IMR-90 (cell line): ENCODE measurements at regions not wholly inside any gene's neighbourhood (a gene's known extent, or its start where the extent isn't known, plus 50 kb on each side); places are given as distances from the start of the nearest gene placed in this dataset.

Source experiments
- ATAC-seq: fragments of 200-7000 bp; cut with Tn5 transposase; 2 replicates; pipeline ENCODE4 v1.9.1; 2020; ENCODE audit warnings: low read depth, mild to moderate bottlenecking, moderate library complexity
- BruUV-seq: library from RNA; stranded (reverse); fragments of 400-500 nt; replicated peaks from 2 replicates; lab custom pipeline; 2021; lab: Mats Ljungman, UMichigan
- CTCF ChIA-PET: fragments of 300-600 bp; formaldehyde crosslinking; extraction: SDS; loops from one replicate; lab custom pipeline; 2021; ENCODE audit warnings: antibody characterized with exemption; lab: Yijun Ruan, JAX
- POLR2A ChIA-PET: fragments of 300-600 bp; sonication (Branson Sonifier 250); formaldehyde crosslinking; loops from one replicate; lab custom pipeline; 2022; ENCODE audit warnings: antibody characterized with exemption; ENCODE audit not compliant: unreplicated experiment; lab: Charles Lee
- DNase-seq: peaks from one replicate; pipeline ENCODE4 v3.0.0; 2013
- H2AFZ ChIP-seq: replicated peaks from 2 replicates; pipeline ENCODE3; 2013; ENCODE audit warnings: low read length, mild to moderate bottlenecking; ENCODE audit not compliant: poor library complexity
- H2AK5ac ChIP-seq: 2 replicates; pipeline ENCODE4 v1.6.1; 2013; ENCODE audit warnings: low read depth, low read length, inconsistent platforms
- H2AK9ac ChIP-seq: replicated peaks from 2 replicates; pipeline ENCODE3; 2013; ENCODE audit warnings: mild to moderate bottlenecking, low read depth, low read length, moderate library complexity; ENCODE audit not compliant: poor library complexity
- H2BK120ac ChIP-seq: 2 replicates; pipeline ENCODE4 v1.6.1; 2013; ENCODE audit warnings: low read depth, low read length, inconsistent platforms
- H2BK15ac ChIP-seq: 3 replicates; pipeline ENCODE4 v1.6.1; 2013; ENCODE audit warnings: low read depth, low read length, inconsistent platforms
- H2BK20ac ChIP-seq: 2 replicates; pipeline ENCODE4 v1.6.1; 2013; ENCODE audit warnings: low read depth, mild to moderate bottlenecking, inconsistent platforms, low read length, moderate library complexity
- H2BK5ac ChIP-seq: 2 replicates; pipeline ENCODE4 v1.6.1; 2013; ENCODE audit warnings: mild to moderate bottlenecking, low read depth, low read length, inconsistent platforms; ENCODE audit not compliant: poor library complexity, severe bottlenecking
- H3K14ac ChIP-seq: replicated peaks from 2 replicates; pipeline ENCODE4 v1.6.1; 2013; ENCODE audit warnings: low read depth, low read length, inconsistent platforms
- H3K18ac ChIP-seq: 2 replicates; pipeline ENCODE4 v1.6.1; 2013; ENCODE audit warnings: low read depth, low read length, control low read depth
- H3K23ac ChIP-seq: 2 replicates; pipeline ENCODE4 v1.6.1; 2013; ENCODE audit warnings: low read depth, low read length, inconsistent platforms
- H3K27ac ChIP-seq: 2 replicates; pipeline ENCODE4 v1.5.1; 2013; ENCODE audit warnings: mild to moderate bottlenecking, control low read depth, low read length; ENCODE audit not compliant: insufficient read depth
- H3K27me3 ChIP-seq: 2 replicates; pipeline ENCODE4 v1.6.1; 2013; ENCODE audit warnings: low read length; ENCODE audit not compliant: control insufficient read depth, insufficient read depth
- H3K36me3 ChIP-seq: 2 replicates; pipeline ENCODE4 v1.6.1; 2013; ENCODE audit warnings: low read length, mixed read lengths; ENCODE audit not compliant: control insufficient read depth, insufficient read depth
- H3K4ac ChIP-seq: 2 replicates; pipeline ENCODE4 v1.6.1; 2013; ENCODE audit warnings: low read depth, low read length, inconsistent platforms
- H3K4me1 ChIP-seq: 2 replicates; pipeline ENCODE4 v1.6.1; 2013; ENCODE audit warnings: low read length, mixed read lengths; ENCODE audit not compliant: control insufficient read depth, insufficient read depth
- H3K4me2 ChIP-seq: 2 replicates; pipeline ENCODE4 v1.6.1; 2013; ENCODE audit warnings: low read depth, mild to moderate bottlenecking, control low read depth, low read length, moderate library complexity
- H3K4me3 ChIP-seq: 2 replicates; pipeline ENCODE4 v1.5.1; 2013; ENCODE audit warnings: low read depth, mild to moderate bottlenecking, control low read depth, low read length, moderate library complexity; ENCODE audit not compliant: insufficient read depth
- H3K56ac ChIP-seq: 2 replicates; pipeline ENCODE4 v1.6.1; 2013; ENCODE audit warnings: low read length, inconsistent platforms; ENCODE audit not compliant: insufficient read depth; ENCODE audit errors: extremely low read depth
- H3K79me1 ChIP-seq, 2 experiments: 2 replicates each; pipeline ENCODE4 v1.6.1; 2013; ENCODE audit warnings: low read length in 2 of 2, inconsistent platforms in 1 of 2, low read depth in 1 of 2
- H3K9ac ChIP-seq: 2 replicates; pipeline ENCODE4 v1.6.1; 2013; ENCODE audit warnings: low read depth, low read length, control low read depth
- H3K9me1 ChIP-seq: 2 replicates; pipeline ENCODE4 v1.6.1; 2013; ENCODE audit warnings: low read length, inconsistent platforms; ENCODE audit not compliant: insufficient read depth
- H3K9me3 ChIP-seq: 2 replicates; pipeline ENCODE4 v1.6.1; 2013; ENCODE audit warnings: low read length; ENCODE audit not compliant: control insufficient read depth, insufficient read depth
- H4K20me1 ChIP-seq: 2 replicates; pipeline ENCODE4 v1.6.1; 2013; ENCODE audit warnings: low read length, inconsistent platforms; ENCODE audit not compliant: insufficient read depth
- H4K5ac ChIP-seq: 2 replicates; pipeline ENCODE4 v1.6.1; 2013; ENCODE audit warnings: mild to moderate bottlenecking, low read depth, low read length, control low read depth
- H4K8ac ChIP-seq, 2 experiments: 2 replicates each; pipeline ENCODE4 v1.6.1; 2013; ENCODE audit warnings: low read depth in 2 of 2, low read length in 2 of 2, control low read depth in 1 of 2, inconsistent platforms in 1 of 2
- H4K91ac ChIP-seq: 2 replicates; pipeline ENCODE4 v1.6.1; 2013; ENCODE audit warnings: low read depth, low read length, inconsistent platforms; ENCODE audit not compliant: insufficient read depth
- BHLHE40 ChIP-seq: fragments of 150-350 bp; IDR thresholded peaks from 2 replicates; pipeline ENCODE4 v1.6.1; 2016; ENCODE audit warnings: mild to moderate bottlenecking, low read depth, low read length
- CEBPB ChIP-seq: IDR thresholded peaks from 2 replicates; pipeline ENCODE4 v1.6.1; 2012; ENCODE audit warnings: low read depth, low read length, improper control_type of control experiment
- CHD1 ChIP-seq: IDR thresholded peaks from 2 replicates; pipeline ENCODE4 v1.6.1; 2012; ENCODE audit warnings: low read depth, low read length, improper control_type of control experiment
- FOS ChIP-seq: fragments of 150-350 bp; IDR thresholded peaks from 2 replicates; pipeline ENCODE4 v1.6.1; 2016; ENCODE audit warnings: low read depth, low read length
- MAFK ChIP-seq: IDR thresholded peaks from 2 replicates; pipeline ENCODE4 v1.6.1; 2012; ENCODE audit warnings: low read depth, low read length, improper control_type of control experiment
- MAZ ChIP-seq: IDR thresholded peaks from 2 replicates; pipeline ENCODE4 v1.6.1; 2012; ENCODE audit warnings: low read depth, mild to moderate bottlenecking, low read length, improper control_type of control experiment, moderate library complexity, borderline replicate concordance
- MXI1 ChIP-seq: IDR thresholded peaks from 2 replicates; pipeline ENCODE4 v1.6.1; 2012; ENCODE audit warnings: low read depth, mild to moderate bottlenecking, low read length, moderate library complexity, borderline replicate concordance
- NFE2L2 ChIP-seq: fragments of 150-350 bp; IDR thresholded peaks from 2 replicates; pipeline ENCODE4 v1.6.1; 2016; ENCODE audit warnings: low read depth, mild to moderate bottlenecking, low read length
- POLR2A ChIP-seq: IDR thresholded peaks from 2 replicates; pipeline ENCODE4 v1.6.1; 2012; ENCODE audit warnings: mild to moderate bottlenecking, low read depth, low read length
- RAD21 ChIP-seq: IDR thresholded peaks from 2 replicates; pipeline ENCODE4 v1.6.1; 2012; ENCODE audit warnings: low read length, improper control_type of control experiment
- RCOR1 ChIP-seq: IDR thresholded peaks from 2 replicates; pipeline ENCODE4 v1.6.1; 2012; ENCODE audit warnings: mild to moderate bottlenecking, low read length, improper control_type of control experiment; ENCODE audit not compliant: insufficient replicate concordance
- RFX5 ChIP-seq: IDR thresholded peaks from 2 replicates; pipeline ENCODE4 v1.8.0; 2012; ENCODE audit warnings: low read depth, mild to moderate bottlenecking, low read length, moderate library complexity
- SMC3 ChIP-seq: fragments of 150-350 bp; IDR thresholded peaks from 2 replicates; pipeline ENCODE4 v1.6.1; 2016; ENCODE audit warnings: low read depth, mild to moderate bottlenecking, antibody characterized with exemption, low read length, moderate library complexity
- WGBS, 2 experiments: methylation state at CpG; one replicate each; pipeline versions ENCODE4 v1.1.5 to v1.1.7; 2013; ENCODE audit warnings: missing lambda C conversion rate in 2 of 2; ENCODE audit not compliant: insufficient read length in 1 of 2; ENCODE audit errors: extremely low coverage in 2 of 2; 5-methylcytosine and 5-hydroxymethylcytosine counted together
- dilution Hi-C: fragments of 300-500 bp; cut with HindIII; formaldehyde crosslinking; loops from one replicate; pipeline ENCODE4 v1.14.3; 2018; ENCODE audit warnings: low sequenced_read_pairs; ENCODE audit not compliant: unreplicated experiment
- in situ Hi-C: fragments of 300-500 bp; cut with MboI; formaldehyde crosslinking; loops from 3 replicates; pipeline ENCODE4 v1.14.3; 2019; ENCODE audit warnings: low sequenced_read_pairs, inconsistent platforms, mixed read lengths
- intact Hi-C: fragments of 100-400 bp; cut with micrococcal nuclease; formaldehyde crosslinking; loops from 2 replicates; pipeline ENCODE4 v1.10.0; 2022
- TF ChIP-seq, protein P1 (sequence below): conservative IDR thresholded peaks from 2 replicates; pipeline ENCODE4 v1.5.1; 2012; ENCODE audit warnings: mild to moderate bottlenecking, low read depth, low read length, improper control_type of control experiment
- TF ChIP-seq, protein P2 (sequence below): fragments of 150-350 bp; IDR thresholded peaks from 2 replicates; pipeline ENCODE4 v1.6.1; 2017; ENCODE audit warnings: mild to moderate bottlenecking, antibody characterized with exemption, low read length, low read depth
- TF ChIP-seq, protein P3 (sequence below): fragments of 150-350 bp; IDR thresholded peaks from 2 replicates; pipeline ENCODE4 v1.6.1; 2016; ENCODE audit warnings: low read depth, mild to moderate bottlenecking, low read length, moderate library complexity, borderline replicate concordance

DNA sequence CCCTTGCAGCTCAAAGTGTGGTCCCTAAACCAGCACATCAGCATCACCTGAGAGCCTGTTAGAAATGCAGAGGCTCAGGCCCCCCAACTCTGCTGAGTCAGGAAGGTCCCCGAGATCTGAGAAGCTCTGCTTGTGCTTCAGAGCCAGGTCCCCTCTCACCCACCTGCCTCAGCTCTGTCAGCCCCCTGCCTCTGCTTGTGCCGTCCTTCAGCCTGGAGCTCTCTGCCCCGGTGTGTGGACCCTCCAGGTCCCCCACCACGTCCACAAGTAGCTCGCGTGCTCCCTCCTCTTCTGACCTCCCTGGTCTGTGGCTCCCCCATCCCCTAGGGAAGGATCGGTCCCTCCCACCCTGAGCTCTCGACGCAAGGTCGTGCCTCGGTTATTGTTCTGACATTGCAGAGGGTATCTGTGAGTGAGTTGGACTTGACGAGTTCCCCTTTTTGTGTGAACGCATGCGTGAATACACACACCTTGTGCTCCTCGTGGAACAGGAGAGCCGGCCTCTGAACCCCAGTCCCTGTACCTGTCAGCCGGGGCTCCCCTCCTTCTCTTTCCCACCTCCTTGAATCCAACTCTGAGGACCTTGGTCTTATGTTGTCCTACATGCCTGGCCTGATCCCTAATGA, 75.5 kb upstream of the TAF1B start:
- H3K18ac ChIP-seq, result no peak overlapping the region
- H3K23ac ChIP-seq, result no peak overlapping the region
- H3K9me3 ChIP-seq, result no peaks in the 10 kb centered on the region
- no peak for TF ChIP-seq MXI1
- no peak for TF ChIP-seq CHD1
- no peak for TF ChIP-seq RCOR1
- no peak for TF ChIP-seq MAZ
- TF ChIP-seq FOS, result no peak
- no peak for TF ChIP-seq RAD21
- no peak for TF ChIP-seq SMC3
- TF ChIP-seq, protein P1, sequence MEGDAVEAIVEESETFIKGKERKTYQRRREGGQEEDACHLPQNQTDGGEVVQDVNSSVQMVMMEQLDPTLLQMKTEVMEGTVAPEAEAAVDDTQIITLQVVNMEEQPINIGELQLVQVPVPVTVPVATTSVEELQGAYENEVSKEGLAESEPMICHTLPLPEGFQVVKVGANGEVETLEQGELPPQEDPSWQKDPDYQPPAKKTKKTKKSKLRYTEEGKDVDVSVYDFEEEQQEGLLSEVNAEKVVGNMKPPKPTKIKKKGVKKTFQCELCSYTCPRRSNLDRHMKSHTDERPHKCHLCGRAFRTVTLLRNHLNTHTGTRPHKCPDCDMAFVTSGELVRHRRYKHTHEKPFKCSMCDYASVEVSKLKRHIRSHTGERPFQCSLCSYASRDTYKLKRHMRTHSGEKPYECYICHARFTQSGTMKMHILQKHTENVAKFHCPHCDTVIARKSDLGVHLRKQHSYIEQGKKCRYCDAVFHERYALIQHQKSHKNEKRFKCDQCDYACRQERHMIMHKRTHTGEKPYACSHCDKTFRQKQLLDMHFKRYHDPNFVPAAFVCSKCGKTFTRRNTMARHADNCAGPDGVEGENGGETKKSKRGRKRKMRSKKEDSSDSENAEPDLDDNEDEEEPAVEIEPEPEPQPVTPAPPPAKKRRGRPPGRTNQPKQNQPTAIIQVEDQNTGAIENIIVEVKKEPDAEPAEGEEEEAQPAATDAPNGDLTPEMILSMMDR, result no peak
- no peak for TF ChIP-seq CEBPB
- no peak for TF ChIP-seq POLR2A
- TF ChIP-seq, protein P2, sequence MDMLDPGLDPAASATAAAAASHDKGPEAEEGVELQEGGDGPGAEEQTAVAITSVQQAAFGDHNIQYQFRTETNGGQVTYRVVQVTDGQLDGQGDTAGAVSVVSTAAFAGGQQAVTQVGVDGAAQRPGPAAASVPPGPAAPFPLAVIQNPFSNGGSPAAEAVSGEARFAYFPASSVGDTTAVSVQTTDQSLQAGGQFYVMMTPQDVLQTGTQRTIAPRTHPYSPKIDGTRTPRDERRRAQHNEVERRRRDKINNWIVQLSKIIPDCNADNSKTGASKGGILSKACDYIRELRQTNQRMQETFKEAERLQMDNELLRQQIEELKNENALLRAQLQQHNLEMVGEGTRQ, result no peak
- TF ChIP-seq, protein P3, sequence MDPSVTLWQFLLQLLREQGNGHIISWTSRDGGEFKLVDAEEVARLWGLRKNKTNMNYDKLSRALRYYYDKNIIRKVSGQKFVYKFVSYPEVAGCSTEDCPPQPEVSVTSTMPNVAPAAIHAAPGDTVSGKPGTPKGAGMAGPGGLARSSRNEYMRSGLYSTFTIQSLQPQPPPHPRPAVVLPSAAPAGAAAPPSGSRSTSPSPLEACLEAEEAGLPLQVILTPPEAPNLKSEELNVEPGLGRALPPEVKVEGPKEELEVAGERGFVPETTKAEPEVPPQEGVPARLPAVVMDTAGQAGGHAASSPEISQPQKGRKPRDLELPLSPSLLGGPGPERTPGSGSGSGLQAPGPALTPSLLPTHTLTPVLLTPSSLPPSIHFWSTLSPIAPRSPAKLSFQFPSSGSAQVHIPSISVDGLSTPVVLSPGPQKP, result no peak
- no peak for TF ChIP-seq BHLHE40
- no peak for TF ChIP-seq NFE2L2
- TF ChIP-seq RFX5, result no peak
- no peak for TF ChIP-seq MAFK
- H3K9ac ChIP-seq, result no peak overlapping the region
- no TSS peak for BruUV-seq
- no peak overlapping the region for H2BK15ac ChIP-seq
- H3K27me3 ChIP-seq, result peaks cover 6% of the 10 kb centered on the region
- dilution Hi-C loops (no loop called here), in situ Hi-C loops (no loop called here), intact Hi-C loops (no loop called here)
- H2AK5ac ChIP-seq, result no peak overlapping the region; the same call in 1 of the 2 replicates
- no peak overlapping the region for H3K56ac ChIP-seq
- no peaks in the 10 kb centered on the region for H4K20me1 ChIP-seq
- no peak overlapping the region for H3K14ac ChIP-seq
- DNase-seq (no peak), ATAC-seq (no peak)
- H3K4me3 ChIP-seq, result no peak overlapping the region
- no peak overlapping the region for H4K8ac ChIP-seq
- H2BK20ac ChIP-seq, result no peak overlapping the region
- ChIA-PET POLR2A (no interaction called here), CTCF (no interaction called here)
- WGBS, 2 experiments, result 84% methylated on average over 3 of the region's 17 CpGs; no CpG with 5 or more reads in 1 of the 2 experiments
- no peak overlapping the region for H2AK9ac ChIP-seq
- H3K27ac ChIP-seq, result no peak overlapping the region
- no peak overlapping the region for H2BK5ac ChIP-seq
- H4K91ac ChIP-seq, result no peak overlapping the region
- H3K4me1 ChIP-seq, result peaks cover 9% of the 10 kb centered on the region
- no peak overlapping the region for H2AFZ ChIP-seq
- H3K4ac ChIP-seq, result no peak overlapping the region
- H3K9me1 ChIP-seq, result no peaks in the 10 kb centered on the region
- no peak overlapping the region for H4K5ac ChIP-seq
- H3K36me3 ChIP-seq, result no peaks in the 10 kb centered on the region
- H2BK120ac ChIP-seq, result no peak overlapping the region
- no peak overlapping the region for H3K4me2 ChIP-seq
- no peaks in the 10 kb centered on the region for H3K79me1 ChIP-seq
